Activated CD4-positive, alpha-beta memory T cell treated with anti-CD3 and anti-CD28 coated beads for 36 hours (primary cell): ENCODE measurements at regions not wholly inside any gene's neighbourhood (a gene's known extent, or its start where the extent isn't known, plus 50 kb on each side); places are given as distances from the start of the nearest gene placed in this dataset.

Source experiments
- CTCF ChIA-PET: fragments of 350-600 bp; sonication (Branson Sonifier 250); formaldehyde crosslinking; loops from one replicate; lab custom pipeline; 2021; ENCODE audit warnings: antibody characterized with exemption, inconsistent platforms; lab: Charles Lee
- POLR2A ChIA-PET: fragments of 350-600 bp; sonication (Branson Sonifier 250); formaldehyde crosslinking; loops from one replicate; lab custom pipeline; 2021; ENCODE audit warnings: antibody characterized with exemption; lab: Charles Lee
- DNase-seq: peaks from one replicate; pipeline ENCODE4 v3.0.0-alpha.2; 2020
- H3K27ac Mint-ChIP-seq: one replicate; pipeline ENCODE4 v1.8.0; 2021; ENCODE audit warnings: mixed read lengths
- H3K27me3 Mint-ChIP-seq: one replicate; pipeline ENCODE4 v1.8.0; 2021; ENCODE audit warnings: mixed read lengths
- H3K36me3 Mint-ChIP-seq: one replicate; pipeline ENCODE4 v1.8.0; 2021; ENCODE audit warnings: mixed read lengths
- H3K4me1 Mint-ChIP-seq: one replicate; pipeline ENCODE4 v1.8.0; 2021; ENCODE audit warnings: low read depth, mixed read lengths
- H3K4me3 Mint-ChIP-seq: one replicate; pipeline ENCODE4 v1.8.0; 2021; ENCODE audit warnings: mild to moderate bottlenecking, mixed read lengths
- H3K9me3 Mint-ChIP-seq: one replicate; pipeline ENCODE4 v1.8.0; 2021; ENCODE audit warnings: mixed read lengths
- intact Hi-C: fragments of 100-400 bp; cut with micrococcal nuclease; formaldehyde crosslinking; loops from one replicate; pipeline ENCODE4 v1.15.1; 2023

DNA sequence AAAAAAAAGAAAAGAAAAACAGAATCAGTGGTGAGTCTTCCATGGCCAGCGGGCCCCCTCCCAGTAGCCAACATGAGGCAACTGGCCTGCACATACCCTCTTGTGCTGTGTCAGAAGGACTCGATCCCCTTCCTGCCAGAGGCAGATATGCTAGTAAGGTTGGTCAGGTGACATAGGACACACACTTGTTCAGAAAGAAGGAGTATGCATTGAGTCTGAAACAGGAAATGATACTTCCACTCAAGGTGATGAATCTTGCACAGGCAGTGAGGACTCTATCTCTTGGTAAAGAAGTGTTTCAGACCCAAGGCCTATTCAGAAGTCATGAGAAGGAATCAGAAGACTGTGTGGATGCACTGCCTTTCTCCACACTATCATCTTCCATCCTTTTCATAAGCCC is 269.7 kb upstream of the FAR2 start:
- H3K36me3 Mint-ChIP-seq, result no peaks in the 10 kb centered on the region
- ChIA-PET POLR2A (no interaction called here), CTCF (no interaction called here)
- no peaks in the 10 kb centered on the region for H3K27me3 Mint-ChIP-seq
- no peak overlapping the region for H3K27ac Mint-ChIP-seq
- no peaks in the 10 kb centered on the region for H3K9me3 Mint-ChIP-seq
- no peak for DNase-seq
- H3K4me1 Mint-ChIP-seq, result no peaks in the 10 kb centered on the region
- intact Hi-C loops, result no loop called here
- H3K4me3 Mint-ChIP-seq, result no peak overlapping the region

DNA sequence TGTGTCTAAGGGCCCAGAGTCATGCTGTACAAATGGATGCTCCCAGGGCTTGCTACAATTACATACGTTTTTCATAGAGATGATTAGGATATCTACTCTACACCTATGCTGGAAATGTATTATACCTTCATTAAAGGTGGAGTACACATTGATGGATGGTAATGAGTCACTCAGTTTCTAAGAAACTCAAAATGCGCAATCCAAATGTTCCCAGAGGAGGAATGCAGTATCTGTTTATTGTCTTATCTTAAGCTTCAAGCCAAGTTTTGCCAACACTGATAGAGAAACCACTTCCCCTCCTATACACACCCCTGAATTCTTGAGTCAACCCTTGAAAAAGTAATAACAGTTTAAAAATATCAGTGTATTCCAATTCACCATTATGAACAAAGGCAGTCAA is 266.6 kb upstream of the FAR2 start:
- Mint-ChIP-seq H3K9me3 (no peaks in the 10 kb centered on the region), H3K36me3 (no peaks in the 10 kb centered on the region), H3K4me3 (no peak overlapping the region), H3K27ac (no peak overlapping the region), H3K4me1 (no peaks in the 10 kb centered on the region), H3K27me3 (no peaks in the 10 kb centered on the region)
- CTCF ChIA-PET, result interaction anchor here (0.6 kb wide), 1 partner anchor 1600 kb away, joined by 6 read pairs; no protein-coding TSS in a partner anchor
- DNase-seq, result no peak
- POLR2A ChIA-PET, result interaction anchor here (0.6 kb wide), 1 partner anchor 53 kb away, joined by 3 read pairs; no protein-coding TSS in a partner anchor
- intact Hi-C loops, result no loop called here

DNA sequence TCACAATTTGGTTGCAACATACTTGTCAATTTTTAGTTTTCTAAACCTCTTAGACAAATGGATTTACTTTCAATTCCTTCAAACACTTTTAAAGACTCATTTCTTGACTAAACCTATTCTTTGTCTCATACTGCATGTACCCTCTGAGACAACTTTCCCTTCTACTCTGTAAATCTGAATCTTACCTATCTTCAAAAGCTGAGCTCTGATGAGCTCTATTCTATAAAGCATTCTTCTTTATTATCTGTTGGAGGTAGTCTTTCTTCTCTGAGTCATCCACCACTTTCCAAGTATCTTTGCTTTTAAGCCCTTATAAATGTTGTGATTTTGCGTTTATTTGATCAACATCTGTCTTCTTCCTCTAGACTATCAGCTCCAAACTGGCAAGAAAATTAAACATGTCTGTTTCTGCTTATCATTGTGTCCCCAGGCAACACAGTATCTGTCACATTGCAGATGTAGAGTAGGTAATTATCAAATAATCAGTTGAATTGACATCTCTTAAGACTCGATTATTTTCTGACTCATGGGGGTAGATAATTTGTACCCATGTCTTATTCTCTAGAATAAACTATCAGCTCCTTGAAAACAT is 265.6 kb upstream of the FAR2 start:
- POLR2A ChIA-PET, result no interaction called here
- Mint-ChIP-seq H3K27ac (no peak overlapping the region), H3K36me3 (no peaks in the 10 kb centered on the region), H3K4me1 (no peaks in the 10 kb centered on the region), H3K9me3 (no peaks in the 10 kb centered on the region), H3K4me3 (no peak overlapping the region), H3K27me3 (no peaks in the 10 kb centered on the region)
- DNase-seq, result no peak
- intact Hi-C loops, result no loop called here
- CTCF ChIA-PET, result no interaction called here

DNA sequence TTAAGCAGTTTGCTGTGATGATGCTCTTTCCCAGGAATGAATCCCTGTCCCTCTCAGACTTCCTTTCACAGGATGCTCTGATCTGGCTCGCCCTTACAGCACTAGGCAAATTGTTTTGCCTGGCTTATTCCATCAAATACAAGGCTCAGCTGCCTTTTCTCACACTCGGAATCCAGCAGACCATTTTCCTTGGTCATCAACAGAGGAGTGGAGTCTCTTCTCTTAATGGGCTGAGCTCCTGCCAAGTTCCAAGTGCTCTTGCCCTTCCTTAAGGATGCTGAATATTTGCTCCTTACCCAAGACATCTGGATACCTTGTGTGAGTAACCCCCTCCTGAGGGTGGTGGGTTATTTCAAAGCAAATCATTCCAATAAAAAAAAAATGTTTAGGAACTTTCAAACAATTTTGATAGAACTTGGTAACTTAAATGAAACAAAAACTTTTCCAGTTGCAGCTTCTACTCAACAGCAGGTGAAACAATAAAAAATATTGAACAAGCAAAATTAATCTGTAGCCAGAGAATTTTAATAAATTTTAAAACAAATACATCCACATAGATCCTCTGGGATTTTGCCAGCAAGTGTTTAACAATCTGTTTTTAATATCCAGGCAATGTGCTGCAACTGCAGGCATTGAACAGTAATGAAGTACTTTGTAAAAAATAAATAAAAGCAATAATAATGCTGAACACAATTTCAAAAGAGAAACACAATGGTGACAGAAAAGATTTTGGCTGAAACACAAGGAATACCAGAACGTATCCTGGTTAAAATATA is 264.0 kb upstream of the FAR2 start:
- no peak overlapping the region for H3K4me3 Mint-ChIP-seq
- H3K27me3 Mint-ChIP-seq, result no peaks in the 10 kb centered on the region
- no peaks in the 10 kb centered on the region for H3K36me3 Mint-ChIP-seq
- no peaks in the 10 kb centered on the region for H3K9me3 Mint-ChIP-seq
- POLR2A ChIA-PET, result no interaction called here
- CTCF ChIA-PET, result no interaction called here
- H3K4me1 Mint-ChIP-seq, result no peaks in the 10 kb centered on the region
- no peak for DNase-seq
- intact Hi-C loops, result no loop called here
- no peak overlapping the region for H3K27ac Mint-ChIP-seq

DNA sequence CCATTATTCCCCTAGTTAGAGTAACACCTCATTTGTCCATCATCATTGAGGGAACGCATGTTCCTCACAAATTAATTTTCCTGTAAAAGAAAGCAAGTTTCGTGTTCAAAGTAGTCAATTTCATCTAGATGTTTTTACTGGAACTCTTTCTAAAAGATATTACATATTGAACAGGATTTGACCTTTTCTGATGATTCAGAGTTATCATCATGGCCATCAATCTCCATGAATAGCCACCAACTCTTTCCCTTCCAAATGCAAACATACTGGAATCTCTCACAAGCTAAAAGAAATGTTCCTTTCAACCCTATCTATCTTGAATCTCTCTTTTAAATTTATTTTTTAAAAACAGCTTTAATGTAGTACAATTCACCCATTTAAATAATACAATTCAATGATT is 263.1 kb upstream of the FAR2 start:
- no peaks in the 10 kb centered on the region for H3K9me3 Mint-ChIP-seq
- H3K27me3 Mint-ChIP-seq, result no peaks in the 10 kb centered on the region
- no peak overlapping the region for H3K27ac Mint-ChIP-seq
- ChIA-PET POLR2A (no interaction called here), CTCF (no interaction called here)
- H3K36me3 Mint-ChIP-seq, result no peaks in the 10 kb centered on the region
- no peaks in the 10 kb centered on the region for H3K4me1 Mint-ChIP-seq
- H3K4me3 Mint-ChIP-seq, result no peak overlapping the region
- intact Hi-C loops, result no loop called here
- no peak for DNase-seq

DNA sequence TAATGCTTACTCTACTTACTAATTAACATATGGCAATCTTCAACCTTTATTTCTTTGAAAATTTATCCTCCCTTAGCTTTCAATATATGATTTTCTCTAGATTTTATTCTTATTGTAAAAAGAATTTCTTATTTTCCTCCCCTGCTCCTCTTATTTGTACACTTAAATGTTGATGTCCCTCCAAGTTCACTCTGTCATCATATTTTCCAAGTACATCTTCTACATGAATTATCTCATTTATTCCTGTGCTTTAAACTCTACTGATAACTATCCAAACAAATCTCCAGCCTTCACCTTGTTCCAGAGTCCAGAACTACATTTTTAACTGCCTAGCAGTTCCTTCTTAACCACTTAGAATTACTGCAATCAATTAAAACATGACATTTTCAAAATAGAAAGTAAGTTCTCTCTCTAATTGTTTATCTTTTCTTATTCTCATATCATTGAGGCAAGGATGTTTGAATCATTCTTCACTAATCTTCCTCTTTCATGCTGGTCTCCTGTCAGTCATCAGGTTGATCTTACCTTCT is 261.6 kb upstream of the FAR2 start:
- no peak for DNase-seq
- POLR2A ChIA-PET, result no interaction called here
- H3K9me3 Mint-ChIP-seq, result no peaks in the 10 kb centered on the region
- intact Hi-C loops, result no loop called here
- CTCF ChIA-PET, result interaction anchor here (0.7 kb wide), 1 partner anchor 74 kb away, joined by 3 read pairs; no protein-coding TSS in a partner anchor
- no peaks in the 10 kb centered on the region for H3K27me3 Mint-ChIP-seq
- no peak overlapping the region for H3K27ac Mint-ChIP-seq
- no peaks in the 10 kb centered on the region for H3K4me1 Mint-ChIP-seq
- no peak overlapping the region for H3K4me3 Mint-ChIP-seq
- H3K36me3 Mint-ChIP-seq, result no peaks in the 10 kb centered on the region

DNA sequence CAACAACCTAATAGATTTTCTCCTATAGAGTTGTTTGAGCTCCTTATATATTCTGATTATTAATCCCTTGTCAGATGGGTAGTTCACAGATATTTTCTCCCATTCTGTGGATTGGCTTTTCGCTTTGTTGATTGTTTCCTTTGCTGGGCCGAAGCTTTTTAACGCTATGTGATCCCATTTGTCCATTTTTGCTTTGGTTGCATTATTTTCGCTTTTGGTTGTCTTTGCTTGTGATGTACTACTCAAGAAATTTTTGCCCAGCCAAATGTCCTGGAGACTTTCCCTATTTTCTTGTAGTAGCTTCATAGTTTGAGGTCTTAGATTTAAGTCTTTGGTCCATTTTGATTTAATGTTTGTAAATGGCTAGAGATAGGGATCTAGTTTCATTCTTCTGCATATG is 258.4 kb upstream of the FAR2 start:
- no peaks in the 10 kb centered on the region for H3K4me1 Mint-ChIP-seq
- H3K9me3 Mint-ChIP-seq, result no peaks in the 10 kb centered on the region
- H3K27ac Mint-ChIP-seq, result no peak overlapping the region
- no peak for DNase-seq
- H3K4me3 Mint-ChIP-seq, result no peak overlapping the region
- intact Hi-C loops, result no loop called here
- H3K27me3 Mint-ChIP-seq, result no peaks in the 10 kb centered on the region
- CTCF ChIA-PET, result no interaction called here
- no peaks in the 10 kb centered on the region for H3K36me3 Mint-ChIP-seq
- POLR2A ChIA-PET, result no interaction called here

DNA sequence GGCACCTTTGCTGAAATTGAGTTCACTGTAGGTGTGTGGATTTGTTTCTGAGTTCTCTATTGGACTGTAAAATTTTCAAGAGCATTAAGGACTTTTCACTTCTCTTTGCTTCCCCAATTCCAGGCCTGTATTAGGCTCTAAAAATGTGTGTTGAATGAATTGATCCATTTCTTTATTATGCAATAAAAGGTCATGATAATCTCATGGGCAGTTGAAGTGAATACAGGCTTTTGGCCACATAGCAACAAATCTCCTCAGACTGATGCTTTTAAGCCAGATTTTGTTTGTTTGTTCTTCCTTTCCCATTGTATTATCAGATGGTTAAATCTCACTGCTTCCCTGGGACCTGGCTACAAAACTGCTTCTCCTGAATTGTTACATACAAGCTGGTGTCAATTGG is 258.0 kb upstream of the FAR2 start:
- H3K4me1 Mint-ChIP-seq, result no peaks in the 10 kb centered on the region
- intact Hi-C loops, result no loop called here
- no peak overlapping the region for H3K27ac Mint-ChIP-seq
- H3K27me3 Mint-ChIP-seq, result no peaks in the 10 kb centered on the region
- ChIA-PET POLR2A (no interaction called here), CTCF (no interaction called here)
- no peaks in the 10 kb centered on the region for H3K9me3 Mint-ChIP-seq
- H3K4me3 Mint-ChIP-seq, result no peak overlapping the region
- H3K36me3 Mint-ChIP-seq, result no peaks in the 10 kb centered on the region
- DNase-seq, result no peak

DNA sequence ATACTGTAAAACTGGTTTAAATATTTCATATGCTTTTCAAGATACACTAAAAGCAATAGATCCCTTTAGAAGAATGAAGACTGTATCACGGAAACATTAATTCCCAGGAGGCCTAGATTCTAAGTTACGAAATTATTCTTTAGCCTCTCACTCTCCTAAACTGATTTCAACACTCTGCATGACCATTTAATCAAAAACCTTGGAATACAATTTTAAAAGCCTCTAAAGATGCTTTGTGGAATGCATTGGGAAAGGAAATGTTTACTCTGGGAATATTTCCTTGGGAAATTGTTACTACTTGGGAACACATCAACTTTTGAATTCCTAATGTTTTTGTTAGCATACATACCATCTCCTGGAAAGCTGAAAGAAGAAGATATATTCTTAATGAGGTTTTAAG is 255.7 kb upstream of the FAR2 start:
- ChIA-PET CTCF (no interaction called here), POLR2A (no interaction called here)
- Mint-ChIP-seq H3K36me3 (no peaks in the 10 kb centered on the region), H3K9me3 (no peaks in the 10 kb centered on the region), H3K27ac (no peak overlapping the region), H3K27me3 (peaks cover 2% of the 10 kb centered on the region), H3K4me3 (no peak overlapping the region), H3K4me1 (no peaks in the 10 kb centered on the region)
- intact Hi-C loops, result no loop called here
- DNase-seq, result no peak

DNA sequence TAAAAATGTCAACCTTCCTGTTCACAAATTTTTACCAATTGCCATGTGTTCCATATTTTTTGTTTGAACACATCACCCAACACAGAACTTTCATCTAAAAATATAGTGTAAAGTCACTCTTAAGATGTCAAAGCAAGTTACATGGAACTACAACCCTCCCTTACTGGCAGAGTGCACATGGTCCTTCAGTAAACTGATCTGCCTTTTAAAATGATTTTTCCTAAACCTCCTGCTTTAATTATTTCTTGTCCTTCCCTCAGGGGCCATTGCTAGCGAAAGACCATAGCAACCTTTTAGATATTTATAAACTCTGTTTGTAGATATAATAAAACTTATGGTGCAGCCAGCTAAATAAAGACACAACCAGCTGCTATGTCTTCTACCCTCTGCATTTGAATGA is 255.2 kb upstream of the FAR2 start:
- DNase-seq, result no peak
- no peak overlapping the region for H3K27ac Mint-ChIP-seq
- H3K9me3 Mint-ChIP-seq, result no peaks in the 10 kb centered on the region
- H3K4me1 Mint-ChIP-seq, result no peaks in the 10 kb centered on the region
- ChIA-PET CTCF (no interaction called here), POLR2A (no interaction called here)
- H3K36me3 Mint-ChIP-seq, result no peaks in the 10 kb centered on the region
- intact Hi-C loops, result no loop called here
- peaks cover 2% of the 10 kb centered on the region for H3K27me3 Mint-ChIP-seq
- H3K4me3 Mint-ChIP-seq, result no peak overlapping the region

DNA sequence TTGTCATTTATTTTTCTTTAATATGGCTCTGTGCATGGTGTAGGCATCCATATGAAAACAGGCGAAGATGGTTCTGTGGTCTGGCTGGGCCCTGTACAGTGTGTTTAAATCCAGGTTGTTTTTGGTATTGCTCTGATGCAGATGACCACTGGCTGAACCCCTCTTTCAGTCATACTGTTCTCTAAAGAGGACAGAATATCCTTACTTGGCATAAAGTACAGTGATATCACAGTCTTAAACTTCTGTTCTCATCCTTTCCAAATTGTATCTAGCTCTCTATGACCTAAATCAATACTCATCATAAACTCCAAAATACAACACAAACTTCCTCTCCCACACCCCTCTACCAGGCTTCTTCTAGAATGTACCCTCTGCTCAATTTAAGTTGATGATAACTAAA is 252.7 kb upstream of the FAR2 start:
- POLR2A ChIA-PET, result no interaction called here

DNA sequence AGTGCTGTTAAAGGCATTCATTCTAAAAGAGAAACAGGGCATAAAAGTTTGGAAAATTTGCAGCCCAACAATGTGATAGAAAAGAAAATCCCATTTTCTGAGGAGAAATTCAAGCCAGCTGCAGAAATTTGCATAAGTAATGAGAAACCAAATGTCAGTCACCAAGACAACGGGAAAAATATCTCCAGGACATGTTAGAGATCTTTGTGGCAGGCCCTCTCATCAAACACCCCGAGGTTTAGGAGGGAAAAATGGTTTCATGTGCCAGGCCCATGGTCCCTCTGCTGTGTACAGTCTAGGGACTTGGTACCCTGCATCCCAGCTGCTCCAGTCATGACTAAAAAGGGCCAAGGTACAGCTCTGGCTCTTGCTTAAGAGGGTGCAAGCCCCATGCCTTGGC is 251.0 kb upstream of the FAR2 start:
- DNase-seq, result no peak
- intact Hi-C loops, result no loop called here
- H3K4me1 Mint-ChIP-seq, result no peaks in the 10 kb centered on the region
- peaks cover 18% of the 10 kb centered on the region for H3K9me3 Mint-ChIP-seq
- CTCF ChIA-PET, result no interaction called here
- H3K27ac Mint-ChIP-seq, result no peak overlapping the region
- H3K27me3 Mint-ChIP-seq, result peaks cover 2% of the 10 kb centered on the region
- no peaks in the 10 kb centered on the region for H3K36me3 Mint-ChIP-seq
- no peak overlapping the region for H3K4me3 Mint-ChIP-seq
- POLR2A ChIA-PET, result no interaction called here

More for the DNA sequence above, 252.7 kb upstream of the FAR2 start:
- peaks cover 11% of the 10 kb centered on the region for H3K9me3 Mint-ChIP-seq
- H3K27me3 Mint-ChIP-seq, result peaks cover 2% of the 10 kb centered on the region
- no peaks in the 10 kb centered on the region for H3K36me3 Mint-ChIP-seq
- no peak for DNase-seq
- CTCF ChIA-PET, result no interaction called here
- H3K4me1 Mint-ChIP-seq, result no peaks in the 10 kb centered on the region
- no peak overlapping the region for H3K27ac Mint-ChIP-seq
- intact Hi-C loops, result no loop called here
- no peak overlapping the region for H3K4me3 Mint-ChIP-seq

DNA sequence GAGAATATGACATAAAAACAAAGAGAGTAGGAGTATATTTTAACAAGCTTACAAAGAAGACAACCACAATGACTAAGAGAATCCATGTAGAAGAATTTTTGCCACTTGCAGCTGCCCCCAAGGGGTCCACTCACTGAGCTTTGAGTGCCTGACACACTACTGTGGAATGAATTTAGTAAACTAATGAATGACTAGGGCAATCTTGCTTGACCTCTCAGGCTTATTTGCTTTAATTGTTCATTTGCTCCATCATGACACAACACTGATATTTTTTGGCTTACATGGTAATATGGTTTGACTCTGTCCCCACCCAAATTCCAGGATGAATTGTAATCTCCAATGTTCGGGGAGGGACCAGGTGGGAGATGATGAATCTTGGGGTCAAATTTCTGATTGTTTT is 249.1 kb upstream of the FAR2 start:
- POLR2A ChIA-PET, result no interaction called here
- Mint-ChIP-seq H3K27me3 (peaks cover 2% of the 10 kb centered on the region), H3K27ac (no peak overlapping the region), H3K9me3 (peaks cover 19% of the 10 kb centered on the region), H3K4me1 (no peaks in the 10 kb centered on the region), H3K4me3 (no peak overlapping the region), H3K36me3 (no peaks in the 10 kb centered on the region)
- DNase-seq, result no peak
- intact Hi-C loops, result no loop called here
- CTCF ChIA-PET, result no interaction called here
